Activated CD4-positive, alpha-beta T cell treated with anti-CD3 and anti-CD28 coated beads, Interleukin-2, amount 50 U/mL, for 24 hours (primary cell): ENCODE measurements at regions not wholly inside any gene's neighbourhood (a gene's known extent, or its start where the extent isn't known, plus 50 kb on each side); places are given as distances from the start of the nearest gene placed in this dataset.

Experiments used
- DNase-seq, 2 donors: peaks; one replicate each; pipeline ENCODE4 v3.0.0-alpha.2; 2020; ENCODE audit warnings: low read depth in 1 of 2, low spot score in 1 of 2

DNA sequence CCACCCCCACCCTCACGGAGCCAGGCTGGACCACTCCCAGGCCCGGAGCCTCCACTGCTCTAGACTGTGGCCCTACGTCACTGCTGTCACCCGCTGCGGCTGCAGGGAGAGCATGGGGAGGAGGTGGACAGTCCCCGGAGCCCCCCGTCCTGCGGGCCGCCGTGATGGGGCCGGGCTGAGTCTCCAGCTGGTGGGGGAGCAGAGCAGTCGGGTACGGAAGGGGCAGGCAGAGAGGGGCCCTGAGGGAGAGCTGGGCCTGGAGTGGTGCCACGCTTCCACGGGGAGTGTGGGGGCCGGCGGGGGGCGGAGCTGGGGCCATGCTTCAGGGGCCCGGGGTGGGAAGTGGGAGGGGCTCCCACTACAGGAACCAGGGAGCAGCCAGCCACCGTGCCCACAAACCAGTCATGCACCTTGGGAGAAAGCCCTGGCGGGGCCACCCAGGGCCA lies 98.9 kb upstream of the KCNK1 start:
- DNase-seq, result no peak

DNA sequence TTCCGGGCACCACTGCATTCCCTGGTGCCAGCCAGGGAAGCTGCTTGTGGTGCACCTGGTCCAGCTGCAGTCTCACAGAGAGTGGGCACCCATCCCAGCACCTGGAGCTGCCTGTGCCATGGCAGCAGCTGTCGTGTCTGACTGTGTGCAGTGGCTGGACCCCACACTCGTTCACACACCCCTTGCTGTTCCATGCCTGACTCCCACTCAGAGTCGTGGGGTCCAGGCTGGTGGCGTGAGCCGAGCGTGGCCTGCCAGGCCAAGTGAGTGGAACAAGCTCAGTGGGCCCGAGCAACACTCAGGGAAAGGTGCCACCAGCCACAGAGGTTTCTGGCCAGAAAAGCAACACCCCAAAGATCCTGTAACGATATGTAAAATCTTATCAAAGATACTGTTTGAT lies 97.2 kb upstream of the KCNK1 start:
- no peak for DNase-seq

DNA sequence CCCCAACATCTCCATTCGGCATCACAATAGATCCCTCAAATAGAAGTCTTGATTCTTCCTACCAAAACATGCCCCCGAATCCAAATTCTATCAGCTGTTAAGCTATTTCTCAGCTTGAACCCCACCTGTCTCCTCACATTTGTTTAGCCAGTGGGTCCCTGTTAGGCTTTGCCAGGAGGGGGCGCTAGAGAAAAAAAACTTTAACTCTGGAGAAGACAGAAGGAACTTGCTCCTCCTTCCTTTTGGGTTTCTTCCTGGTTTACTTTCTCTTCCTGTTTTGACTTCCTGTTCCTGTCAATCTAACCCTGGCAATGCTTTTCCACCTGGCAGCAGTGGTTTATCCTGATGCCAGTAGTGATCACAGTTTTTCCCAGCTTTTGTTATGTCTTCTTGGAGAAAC lies 95.6 kb upstream of the KCNK1 start:
- no peak for DNase-seq

DNA sequence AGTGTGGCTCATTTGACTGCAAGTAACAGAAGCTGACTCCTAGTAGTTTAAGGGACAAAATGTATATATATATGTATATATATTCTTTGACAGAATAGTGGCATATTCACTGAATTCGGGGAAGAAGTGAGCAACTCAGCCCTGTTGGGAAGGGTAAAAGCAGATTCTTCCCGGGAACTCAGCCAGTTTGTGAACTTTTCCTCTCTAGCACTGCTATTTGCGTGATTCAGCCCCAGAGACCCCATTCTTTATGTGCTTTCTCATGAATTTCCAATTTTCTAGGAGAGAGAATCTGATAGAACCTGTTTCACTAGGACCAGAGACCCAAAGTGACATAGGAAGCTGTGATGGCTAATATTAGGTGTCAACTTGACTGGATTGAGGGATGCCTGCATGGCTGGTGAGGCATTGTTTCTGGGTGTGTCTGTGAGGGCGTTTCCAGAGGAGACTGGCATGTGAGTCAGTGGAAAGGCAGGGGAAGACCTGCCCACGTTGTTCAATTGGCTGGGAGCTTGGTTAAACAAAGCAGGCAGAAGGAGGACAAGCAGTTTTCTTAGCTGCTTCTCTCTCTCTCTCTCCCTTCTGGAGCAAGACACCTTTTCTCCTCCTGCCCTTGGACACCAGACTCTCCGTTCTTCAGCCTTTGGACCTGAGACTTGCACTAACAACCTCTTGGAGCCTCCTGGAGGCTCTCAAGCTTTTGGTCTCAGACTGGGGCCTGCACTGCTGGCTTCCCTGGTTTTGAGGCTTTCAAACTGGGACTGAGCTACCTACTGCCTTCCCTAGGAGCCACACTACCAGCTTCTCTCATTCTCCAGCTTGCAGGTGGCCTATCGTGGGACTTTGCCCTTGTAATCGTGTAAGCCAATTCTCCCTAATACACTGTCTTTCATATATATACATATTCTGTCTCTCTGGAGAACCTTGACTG lies 93.4 kb upstream of the KCNK1 start:
- DNase-seq, result no peak

DNA sequence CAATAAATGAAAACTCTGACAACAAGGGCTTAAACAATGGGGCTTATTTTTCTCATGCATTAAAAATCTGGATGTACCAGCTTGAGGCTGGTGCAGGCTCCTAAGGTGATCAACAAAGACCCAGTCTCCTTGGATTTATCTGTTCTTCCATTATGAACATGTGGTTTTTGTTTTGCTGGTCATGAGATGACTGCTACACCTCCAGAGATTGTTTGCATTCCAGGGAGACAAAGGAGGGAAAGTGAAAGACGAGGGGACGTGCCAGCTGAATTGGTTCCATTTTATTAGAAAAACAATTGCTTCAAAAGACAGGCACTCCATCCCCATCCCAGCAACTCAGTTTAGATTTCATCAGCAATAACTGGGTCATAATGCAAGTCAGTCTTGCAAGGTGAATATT lies 90.9 kb upstream of the KCNK1 start:
- DNase-seq, result no peak

DNA sequence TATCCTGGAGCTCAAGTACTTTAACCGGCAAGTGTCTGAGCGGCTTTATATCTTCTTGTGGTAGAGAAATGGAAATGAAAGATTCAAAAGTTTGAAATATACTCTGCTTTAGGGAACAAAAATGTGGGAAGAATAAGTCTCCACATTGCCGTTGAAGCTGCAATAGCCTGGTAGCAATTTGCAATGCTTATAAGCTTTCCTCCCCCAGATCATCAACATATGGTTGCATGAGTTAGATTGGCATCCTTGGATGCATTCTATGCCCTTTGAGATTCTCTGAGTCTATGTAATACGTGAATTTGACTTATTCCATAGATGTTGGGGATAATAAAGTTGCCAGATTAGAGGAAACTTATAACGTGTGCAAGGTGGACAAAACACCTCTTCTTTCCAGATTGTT lies 86.1 kb upstream of the KCNK1 start:
- no peak for DNase-seq

DNA sequence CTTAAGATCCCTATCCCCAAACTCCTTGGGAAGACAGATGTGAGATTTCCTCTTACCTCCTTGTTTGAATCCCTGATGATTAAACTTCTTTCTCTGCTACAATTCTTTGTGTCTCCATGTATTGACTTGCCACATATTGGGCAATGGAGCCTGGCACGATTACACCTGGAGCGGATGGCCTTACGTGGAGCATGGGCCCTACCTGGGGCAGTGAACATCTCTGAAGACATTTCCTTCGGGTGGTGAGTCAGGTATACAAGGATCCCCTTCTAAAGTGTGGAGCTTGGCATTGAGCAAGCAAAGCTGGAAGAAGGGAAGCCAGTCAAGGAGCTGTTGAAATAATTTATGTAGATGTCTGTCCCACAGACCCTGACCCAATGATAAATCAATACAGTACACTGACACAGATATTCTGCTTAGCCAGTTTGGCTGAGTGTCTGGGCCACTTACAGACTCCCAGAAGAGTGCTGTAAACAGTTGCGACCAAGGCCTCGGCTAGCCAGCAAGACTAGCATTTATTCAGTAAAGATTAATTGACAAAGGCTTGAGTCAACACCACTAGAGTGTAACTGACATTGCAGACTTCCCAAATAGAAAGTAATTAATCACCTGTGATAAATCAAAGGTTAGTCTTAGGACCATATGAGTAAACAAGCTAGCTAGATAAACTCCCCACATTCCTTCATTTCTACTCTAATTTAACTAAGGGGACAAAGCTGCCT lies 83.1 kb upstream of the KCNK1 start:
- no peak for DNase-seq

DNA sequence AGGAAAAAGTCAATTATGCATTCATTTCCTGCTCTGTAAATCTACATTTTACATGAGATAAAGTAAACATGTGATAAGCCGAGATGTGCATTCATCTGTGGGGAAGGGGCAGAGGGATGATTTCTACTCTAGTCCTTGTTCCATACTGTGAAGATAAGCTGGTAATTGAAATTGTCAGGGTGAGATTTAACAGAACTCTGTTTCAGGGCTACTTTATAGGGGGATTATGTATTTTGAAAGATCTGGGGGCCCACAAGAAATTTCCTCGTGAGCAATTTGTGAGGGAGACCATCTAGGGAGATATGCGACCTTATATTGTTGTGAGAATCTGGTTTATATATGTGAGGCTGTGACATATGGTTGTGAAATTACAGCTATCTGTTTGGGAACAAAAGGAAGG lies 73.1 kb upstream of the KCNK1 start:
- no peak for DNase-seq

DNA sequence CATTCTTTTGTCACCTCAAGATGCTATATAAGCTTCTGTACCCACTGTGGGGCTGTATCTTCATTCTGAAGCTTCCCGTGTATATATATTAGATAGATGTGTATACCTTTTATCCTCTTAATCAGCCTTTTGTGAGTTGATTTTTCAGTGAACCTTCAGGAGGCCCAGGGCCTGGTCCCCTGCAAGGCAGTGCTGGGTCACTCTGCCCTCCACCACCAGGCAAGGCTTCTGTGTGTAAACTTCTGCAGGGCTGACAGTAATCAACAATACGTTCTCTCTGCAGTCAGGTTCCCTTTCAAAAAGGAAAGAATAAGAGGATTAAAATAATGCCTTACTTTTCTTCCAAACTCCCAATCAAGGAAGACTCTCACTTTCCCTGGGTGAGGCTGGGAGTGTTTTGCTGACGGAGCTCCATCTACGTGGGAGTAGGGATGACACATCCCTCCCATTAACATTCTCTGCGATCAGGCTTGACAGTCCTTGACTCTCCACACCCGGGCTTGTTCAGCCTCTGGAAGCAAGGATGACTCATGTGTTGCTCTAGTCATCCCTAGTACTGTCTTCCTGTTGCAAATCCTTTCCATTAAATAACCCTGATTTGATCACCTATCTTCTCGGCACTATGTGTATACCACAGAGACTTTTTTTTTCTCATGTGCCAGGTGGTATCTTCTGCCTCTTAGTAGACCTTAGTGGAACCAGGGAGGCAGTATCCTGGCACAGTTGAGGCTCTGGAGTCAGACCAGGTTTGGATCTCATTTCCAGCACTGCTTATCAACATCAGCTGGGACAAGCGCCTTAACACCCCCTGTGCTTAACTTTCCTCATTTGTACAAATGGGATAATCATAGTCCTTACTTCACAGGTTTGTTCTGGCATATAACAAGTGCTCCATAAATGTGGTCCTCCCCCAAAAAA lies 70.3 kb upstream of the KCNK1 start:
- DNase-seq, result no peak

DNA sequence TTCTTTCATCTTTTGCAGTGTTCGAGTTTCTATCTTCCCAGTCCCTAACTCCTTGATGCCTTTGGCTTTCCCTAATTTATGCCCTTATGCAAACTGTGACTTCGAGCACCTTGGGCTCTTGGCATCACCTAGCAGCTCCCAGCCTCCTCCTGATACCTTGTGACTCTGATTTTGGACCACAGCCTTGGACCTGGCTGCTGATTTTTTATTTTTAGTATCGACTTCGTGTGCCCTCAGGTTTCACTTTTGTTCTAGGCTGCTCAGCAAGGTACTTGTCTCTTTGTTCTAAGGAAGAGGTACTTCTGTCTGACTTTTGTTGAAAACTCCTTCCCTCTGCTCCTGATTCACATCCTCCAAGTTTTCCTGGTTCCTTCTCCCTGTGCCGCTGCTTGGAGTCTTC lies 69.6 kb upstream of the KCNK1 start:
- no peak for DNase-seq

DNA sequence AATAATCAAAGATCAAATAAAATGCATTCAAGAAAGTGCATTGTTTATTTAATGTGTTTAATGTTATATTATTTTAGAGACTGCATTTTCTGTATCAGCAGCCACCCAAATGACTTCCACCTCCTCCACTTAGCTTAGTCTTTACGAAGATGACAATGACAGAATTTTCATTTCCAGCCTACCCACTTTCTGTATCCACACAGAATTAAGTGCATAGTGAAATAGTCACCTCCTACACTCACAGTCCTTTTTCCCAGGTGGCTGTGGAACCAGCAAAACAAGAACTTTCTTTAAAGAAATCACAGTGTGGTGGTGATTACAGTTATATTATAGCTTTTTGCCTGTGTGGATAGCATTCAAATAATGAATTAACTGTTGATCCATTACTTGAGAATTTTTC lies 66.2 kb upstream of the KCNK1 start:
- no peak for DNase-seq

DNA sequence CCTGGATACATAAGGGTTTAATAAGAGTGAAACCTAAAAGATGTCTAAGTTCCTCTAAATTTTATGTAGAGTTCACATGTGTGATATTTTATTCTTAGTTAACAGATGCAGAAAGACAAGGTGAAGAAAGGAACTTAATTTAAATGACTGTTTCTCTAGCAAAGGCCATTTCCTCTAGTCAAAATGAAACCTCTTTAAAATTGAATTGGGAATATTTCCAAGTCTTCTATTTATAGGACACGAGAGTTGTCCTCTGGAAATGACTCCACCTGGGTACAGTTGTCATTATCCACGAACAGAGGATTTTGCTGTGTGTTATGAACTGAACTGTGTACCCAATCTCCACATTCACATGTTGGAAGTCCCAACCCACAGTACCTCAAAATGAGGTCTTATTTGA lies 64.5 kb upstream of the KCNK1 start:
- no peak for DNase-seq

DNA sequence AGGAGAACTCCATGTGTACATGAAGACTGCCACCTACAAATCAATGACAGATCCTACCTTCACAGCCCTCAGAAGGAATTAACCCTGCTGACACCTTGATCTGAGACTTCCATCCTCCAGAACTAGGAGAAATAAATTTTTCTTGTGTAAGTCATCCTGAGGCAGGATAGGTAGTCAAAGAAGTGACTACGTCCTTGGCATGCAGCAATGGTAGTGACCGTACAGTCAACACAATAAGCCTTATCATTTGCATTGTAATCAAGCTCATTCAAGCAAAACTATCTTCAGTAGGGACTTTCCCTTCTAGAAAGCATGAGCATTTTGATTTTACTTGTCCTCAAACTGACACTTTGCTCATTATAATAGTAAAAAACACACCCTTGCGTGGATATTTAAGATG lies 64.0 kb upstream of the KCNK1 start:
- DNase-seq, result no peak

DNA sequence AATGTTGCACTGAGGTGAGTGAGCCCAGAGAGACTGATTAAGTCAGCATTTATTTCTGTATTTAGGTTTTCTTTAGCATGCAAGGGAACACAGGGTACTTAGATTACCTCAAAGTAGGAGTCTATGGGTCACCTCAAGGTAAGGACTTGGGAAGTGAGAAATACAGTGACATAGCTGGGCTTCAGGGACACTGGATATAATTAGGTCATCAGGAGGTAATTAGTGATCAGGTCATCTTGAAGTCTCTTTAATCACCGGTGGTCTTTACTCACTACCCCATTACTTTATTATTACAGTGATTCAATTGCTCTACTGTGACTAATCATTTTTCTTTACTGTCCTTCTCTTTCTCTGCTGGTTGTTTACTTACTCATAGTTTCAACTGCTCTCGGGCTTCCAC lies 59.9 kb upstream of the KCNK1 start:
- no peak for DNase-seq

DNA sequence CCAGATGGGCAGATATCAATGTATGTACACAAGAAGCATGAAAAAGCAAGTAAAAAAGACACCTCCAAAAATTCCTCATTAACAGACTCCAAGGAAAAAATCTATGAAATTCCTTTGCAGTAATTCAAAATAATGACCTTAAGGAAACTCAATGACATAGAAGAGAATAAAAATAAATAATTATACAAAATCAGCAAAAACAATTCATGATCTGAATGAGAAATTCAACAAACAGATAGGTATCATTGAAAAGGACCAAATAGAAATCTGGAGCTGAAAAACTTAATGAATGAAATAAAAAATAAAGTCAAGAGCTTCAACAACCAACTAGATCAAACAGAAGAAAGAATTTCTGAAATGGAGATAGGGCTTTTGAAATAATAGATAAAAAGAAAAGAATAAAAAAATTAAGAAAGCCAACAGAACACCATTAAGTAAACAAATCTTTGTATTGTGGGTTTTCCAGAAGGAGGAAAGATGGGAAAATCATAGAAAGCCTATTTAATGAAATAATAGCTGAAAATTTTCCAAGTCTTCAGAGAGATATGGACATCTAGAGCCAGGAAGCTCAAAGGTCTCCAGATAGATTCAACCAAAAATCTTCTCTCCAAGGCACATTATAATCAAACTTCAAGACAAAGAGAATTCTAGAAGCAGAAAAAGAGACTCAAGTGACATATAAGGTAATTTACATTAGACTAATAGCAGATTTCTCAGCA lies 52.0 kb upstream of the KCNK1 start:
- no peak for DNase-seq
